H1 (cell line): ENCODE measurements at regions not wholly inside any gene's neighbourhood (a gene's known extent, or its start where the extent isn't known, plus 50 kb on each side); places are given as distances from the start of the nearest gene placed in this dataset.

ENCODE experiments used
- CTCF ChIA-PET: fragments of 300-600 bp; sonication (Branson Sonifier 250); formaldehyde crosslinking; loops from one replicate; lab custom pipeline; 2021; ENCODE audit not compliant: partially characterized antibody; lab: Charles Lee
- POLR2A ChIA-PET: fragments of 300-600 bp; sonication (Branson Sonifier 250); formaldehyde crosslinking; loops from one replicate; lab custom pipeline; 2021; ENCODE audit warnings: inconsistent platforms; ENCODE audit not compliant: partially characterized antibody; lab: Charles Lee
- DNase-seq, 2 experiments: peaks; one replicate each; pipeline versions ENCODE4 v3.0.0 to v3.0.0-alpha.2; 2010 to 2022; ENCODE audit warnings: low spot score in 2 of 2, low read depth in 1 of 2, mixed read lengths in 1 of 2
- FAIRE-seq: peaks from 2 replicates; lab custom pipeline; 2011; peaks lifted over from hg19 to GRCh38; lab: Jason Lieb, UNC
- H2AFZ ChIP-seq: 2 replicates; pipeline ENCODE4 v1.8.1; 2012; ENCODE audit warnings: low read length, inconsistent platforms
- H2AK5ac ChIP-seq: 2 replicates; pipeline ENCODE4 v1.6.1; 2013; ENCODE audit warnings: low read depth, low read length
- H2BK120ac ChIP-seq: replicated peaks from 2 replicates; pipeline ENCODE3; 2013; ENCODE audit warnings: low read depth, low read length, inconsistent platforms
- H2BK12ac ChIP-seq: 2 replicates; pipeline ENCODE4 v1.6.1; 2013; ENCODE audit warnings: low read depth, low read length
- H2BK15ac ChIP-seq: 2 replicates; pipeline ENCODE4 v1.6.1; 2013; ENCODE audit warnings: low read length
- H2BK20ac ChIP-seq: 2 replicates; pipeline ENCODE4 v1.6.1; 2013; ENCODE audit warnings: low read length
- H2BK5ac ChIP-seq: 2 replicates; pipeline ENCODE4 v1.6.1; 2013; ENCODE audit warnings: low read depth, low read length
- H3K14ac ChIP-seq: 2 replicates; pipeline ENCODE4 v1.6.1; 2013; ENCODE audit warnings: inconsistent platforms; ENCODE audit not compliant: insufficient read length
- H3K18ac ChIP-seq: 2 replicates; pipeline ENCODE4 v1.6.1; 2013; ENCODE audit warnings: low read length; ENCODE audit errors: extremely low read depth
- H3K23ac ChIP-seq: 2 replicates; pipeline ENCODE4 v1.6.1; 2013; ENCODE audit warnings: inconsistent platforms; ENCODE audit not compliant: insufficient read length
- H3K23me2 ChIP-seq: 2 replicates; pipeline ENCODE4 v1.6.1; 2013; ENCODE audit warnings: low read depth, low read length
- H3K27ac ChIP-seq: 2 replicates; pipeline ENCODE4 v1.6.1; 2011; ENCODE audit warnings: low read depth, low read length, inconsistent platforms
- H3K27me3 ChIP-seq, 4 experiments: replicated peaks in 1 of 4; 1 replicate in 1 of 4; 2 replicates in 3 of 4; pipeline versions ENCODE4 v1.6.1 to v1.8.1; 2011 to 2013; ENCODE audit warnings: low read length in 3 of 4, mild to moderate bottlenecking in 3 of 4, inconsistent platforms in 2 of 4, mixed read lengths in 2 of 4, moderate library complexity in 1 of 4; ENCODE audit not compliant: control insufficient read depth in 3 of 4, insufficient read depth in 3 of 4; ENCODE audit errors: extremely low read depth in 1 of 4
- H3K36me3 ChIP-seq, 4 experiments: 2 replicates each; pipeline versions ENCODE4 v1.6.1 to v1.8.1; 2011 to 2013; ENCODE audit warnings: mild to moderate bottlenecking in 4 of 4, low read length in 3 of 4, moderate library complexity in 2 of 4, control low read depth in 1 of 4, inconsistent platforms in 1 of 4; ENCODE audit not compliant: insufficient read depth in 4 of 4, control insufficient read depth in 2 of 4
- H3K4ac ChIP-seq: replicated peaks from 2 replicates; pipeline ENCODE3; 2013; ENCODE audit warnings: low read length, low read depth, mixed read lengths, inconsistent platforms; ENCODE audit not compliant: insufficient read length
- H3K4me1 ChIP-seq, 4 experiments: replicated peaks in 1 of 4; 1 replicate in 1 of 4; 2 replicates in 3 of 4; pipeline versions ENCODE4 v1.6.1 to v1.8.1; 2011 to 2013; ENCODE audit warnings: low read length in 3 of 4, inconsistent platforms in 2 of 4, mixed read lengths in 1 of 4; ENCODE audit not compliant: insufficient read depth in 4 of 4, control insufficient read depth in 3 of 4
- H3K4me2 ChIP-seq, 2 experiments: 2 replicates each; pipeline versions ENCODE4 v1.6.1 to v1.8.1; 2011 to 2013; ENCODE audit warnings: low read depth in 2 of 2, low read length in 2 of 2, control low read depth in 1 of 2, inconsistent platforms in 1 of 2, mild to moderate bottlenecking in 1 of 2; ENCODE audit not compliant: insufficient read depth in 1 of 2
- H3K4me3 ChIP-seq, 4 experiments: fragments of 200-600, 300-600 bp in 1 of 4; sonication (generic), shearing (Covaris generic), sonication (Bioruptor Twin) in 1 of 4; 2 replicates each; pipeline versions ENCODE4 v1.5.1 to v1.8.1; 2011 to 2016; ENCODE audit warnings: low read length in 4 of 4, low read depth in 3 of 4, control low read depth in 2 of 4, inconsistent platforms in 2 of 4, mild to moderate bottlenecking in 2 of 4, mixed read lengths in 1 of 4, moderate library complexity in 1 of 4; ENCODE audit not compliant: insufficient read depth in 2 of 4; ENCODE audit errors: extremely low read depth in 1 of 4
- H3K56ac ChIP-seq: replicated peaks from 2 replicates; pipeline ENCODE3; 2013; ENCODE audit warnings: low read depth, mild to moderate bottlenecking, mixed read lengths, low read length, inconsistent platforms; ENCODE audit not compliant: insufficient read length
- H3K79me1 ChIP-seq: 2 replicates; pipeline ENCODE4 v1.6.1; 2013; ENCODE audit warnings: low read depth, low read length, control low read depth
- H3K79me2 ChIP-seq, 2 experiments: 2 replicates each; pipeline versions ENCODE4 v1.6.1 to v1.8.1; 2012 to 2013; ENCODE audit warnings: low read length in 2 of 2, mild to moderate bottlenecking in 2 of 2, inconsistent platforms in 1 of 2; ENCODE audit not compliant: insufficient read depth in 2 of 2, control insufficient read depth in 1 of 2
- H3K9ac ChIP-seq, 4 experiments: replicated peaks in 1 of 4; 1 replicate in 1 of 4; 2 replicates in 3 of 4; pipeline versions ENCODE4 v1.6.1 to v1.8.1; 2011 to 2013; ENCODE audit warnings: low read depth in 3 of 4, low read length in 3 of 4, control low read depth in 2 of 4, mild to moderate bottlenecking in 2 of 4, moderate library complexity in 2 of 4, inconsistent platforms in 1 of 4; ENCODE audit errors: extremely low read depth in 1 of 4
- H3K9me3 ChIP-seq, 2 experiments: 2 replicates each; pipeline versions ENCODE4 v1.6.1 to v1.8.1; 2012 to 2013; ENCODE audit warnings: mild to moderate bottlenecking in 2 of 2, moderate library complexity in 2 of 2, control low read depth in 1 of 2, inconsistent platforms in 1 of 2, low read depth in 1 of 2, low read length in 1 of 2, mixed read lengths in 1 of 2; ENCODE audit not compliant: insufficient read depth in 2 of 2
- H4K20me1 ChIP-seq, 2 experiments: replicated peaks in 1 of 2; 2 replicates each; pipeline versions ENCODE3 to v1.8.1; 2011 to 2013; ENCODE audit warnings: inconsistent platforms in 2 of 2, low read length in 2 of 2, mild to moderate bottlenecking in 1 of 2; ENCODE audit not compliant: insufficient read depth in 2 of 2, control insufficient read depth in 1 of 2
- H4K5ac ChIP-seq: 2 replicates; pipeline ENCODE4 v1.6.1; 2013; ENCODE audit warnings: low read length, low read depth, mixed read lengths, inconsistent platforms; ENCODE audit not compliant: insufficient read length
- H4K8ac ChIP-seq: 2 replicates; pipeline ENCODE4 v1.8.0; 2013; ENCODE audit warnings: mild to moderate bottlenecking, moderate library complexity, low read length, inconsistent platforms; ENCODE audit not compliant: insufficient read depth; ENCODE audit errors: extremely low read depth
- H4K91ac ChIP-seq: replicated peaks from 2 replicates; pipeline ENCODE3; 2013; ENCODE audit warnings: low read length, mixed read lengths, inconsistent platforms; ENCODE audit not compliant: insufficient read length
- FOSL1 ChIP-seq: IDR thresholded peaks from 2 replicates; pipeline ENCODE4 v1.6.1; 2011; ENCODE audit warnings: mild to moderate bottlenecking, low read depth, low read length, moderate library complexity; ENCODE audit not compliant: insufficient read depth
- RAD21 ChIP-seq, 2 experiments: IDR thresholded peaks in 1 of 2; conservative IDR thresholded peaks in 1 of 2; 2 replicates each; pipeline ENCODE4 v1.6.1; 2011; ENCODE audit warnings: low read depth in 2 of 2, low read length in 2 of 2, improper control_type of control experiment in 1 of 2, inconsistent platforms in 1 of 2, mild to moderate bottlenecking in 1 of 2, moderate library complexity in 1 of 2
- RFX5 ChIP-seq: IDR thresholded peaks from 2 replicates; pipeline ENCODE4 v1.6.1; 2011; ENCODE audit warnings: low read depth, low read length, improper control_type of control experiment, borderline replicate concordance
- TAF1 ChIP-seq: IDR thresholded peaks from 2 replicates; pipeline ENCODE4 v1.6.1; 2011; ENCODE audit warnings: mild to moderate bottlenecking, low read depth, low read length
- WGBS, 2 experiments: shearing (Covaris generic) in 1 of 2; methylation state at CpG; one replicate each; pipeline versions ENCODE4 v1.1.6 to v1.1.7; 2013 to 2015; ENCODE audit warnings: low lambda C conversion rate in 2 of 2, mixed read lengths in 2 of 2, inconsistent platforms in 1 of 2, low coverage in 1 of 2, missing lambda C conversion rate in 1 of 2; ENCODE audit not compliant: insufficient replicate concordance in 2 of 2, insufficient coverage in 1 of 2, insufficient read length in 1 of 2; ENCODE audit errors: extremely low coverage in 1 of 2, missing lambda C conversion rate in 1 of 2; 5-methylcytosine and 5-hydroxymethylcytosine counted together
- TF ChIP-seq, protein P1 (sequence below): IDR thresholded peaks from 2 replicates; pipeline ENCODE4 v1.6.1; 2011; ENCODE audit warnings: low read depth, mild to moderate bottlenecking, low read length; ENCODE audit not compliant: insufficient read depth

DNA sequence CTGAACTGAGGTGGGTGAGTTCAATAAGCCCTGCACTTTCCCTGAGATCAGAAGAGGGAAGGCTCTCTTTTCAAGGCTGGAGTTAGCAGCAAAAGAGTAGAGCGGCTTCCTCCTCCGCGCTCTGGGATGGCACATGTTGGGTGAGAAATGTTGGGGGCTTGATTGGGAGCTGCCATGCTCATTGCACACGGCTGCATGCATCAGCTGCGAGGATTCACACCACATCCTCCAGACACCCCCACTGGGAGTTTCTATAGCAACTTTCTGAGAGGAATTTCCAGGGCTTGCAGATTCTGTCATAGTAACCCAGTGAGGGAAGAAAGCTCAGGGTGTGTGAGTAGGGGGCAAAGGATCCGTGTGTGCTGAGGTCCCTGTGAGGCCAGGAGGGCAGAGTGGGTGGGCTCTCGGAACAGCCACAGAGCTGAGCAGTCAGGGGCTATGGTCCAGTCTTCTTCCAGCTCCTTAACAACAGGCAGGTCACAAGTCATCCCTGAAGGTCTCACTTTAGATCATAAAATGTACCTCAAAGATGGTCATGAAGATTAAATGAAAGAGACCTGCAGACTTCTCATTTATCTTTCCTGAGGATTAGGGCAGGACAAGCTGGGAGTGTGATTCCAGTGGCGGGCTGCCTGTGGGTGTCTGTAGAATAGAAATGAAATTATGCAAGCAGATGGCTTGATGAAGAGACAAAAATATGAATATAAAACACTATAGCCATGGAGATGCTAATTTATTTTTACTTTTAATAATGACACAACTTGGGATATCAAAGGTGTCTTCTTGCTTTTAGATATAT is 75.7 kb upstream of the CHRNA7 start:
- Histone ChIP-seq H4K20me1 (no peaks in the 10 kb centered on the region), H3K79me2 (no peaks in the 10 kb centered on the region), H3K18ac (no peak overlapping the region), H3K56ac (no peak overlapping the region), H2BK20ac (no peak overlapping the region), H2BK15ac (no peak overlapping the region), H3K27ac (no peak overlapping the region), H3K4me3 (no peak overlapping the region), H3K4ac (no peak overlapping the region), H3K9ac (no peak overlapping the region), H2AFZ (no peak overlapping the region), H3K4me2 (no peak overlapping the region), H3K14ac (no peak overlapping the region), H3K9me3 (peaks cover 2 to 4% of the 10 kb centered on the region in 2 experiments; a peak in 3 of 4 replicates), H3K23ac (no peak overlapping the region), H2AK5ac (no peak overlapping the region), H3K79me1 (no peaks in the 10 kb centered on the region), H4K8ac (no peak overlapping the region), H3K36me3 (no peaks in the 10 kb centered on the region), H2BK120ac (no peak overlapping the region), H4K91ac (no peak overlapping the region), H3K23me2 (no peaks in the 10 kb centered on the region), H3K27me3 (no peaks in the 10 kb centered on the region), H2BK5ac (no peak overlapping the region), H2BK12ac (no peak overlapping the region), H3K4me1 (no peaks in the 10 kb centered on the region), H4K5ac (no peak overlapping the region)
- WGBS, 2 experiments: 90% methylated on average over 8 of the region's 8 CpGs; no CpG with 5 or more reads in 1 of the 2 experiments
- ChIA-PET CTCF (interaction anchor here (1.0 to 2.1 kb wide), 9 partner anchors 10 to 382 kb away, joined by 3 to 9 read pairs (median 5); no protein-coding TSS in a partner anchor), POLR2A (no interaction called here)
- FAIRE-seq (no peak), DNase-seq (no peak)
- TF ChIP-seq RFX5 (no peak), TAF1 (no peak), FOSL1 (no peak), RAD21 (IDR thresholded peaks at IDR 0.05 in 1 of 2, conservative IDR thresholded peaks at IDR 0.05 in 1 of 2; ENCODE audit: low read depth in 2 of 2, low read length in 2 of 2) (no peak)
- TF ChIP-seq, protein P1, sequence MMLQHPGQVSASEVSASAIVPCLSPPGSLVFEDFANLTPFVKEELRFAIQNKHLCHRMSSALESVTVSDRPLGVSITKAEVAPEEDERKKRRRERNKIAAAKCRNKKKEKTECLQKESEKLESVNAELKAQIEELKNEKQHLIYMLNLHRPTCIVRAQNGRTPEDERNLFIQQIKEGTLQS: no peak
